DND-41 (cell line): ENCODE measurements at regions not wholly inside any gene's neighbourhood (a gene's known extent, or its start where the extent isn't known, plus 50 kb on each side); places are given as distances from the start of the nearest gene placed in this dataset.
A peak's percentile ranks its signal among the peaks of the same experiment; 100 is the strongest.

Experiments used
- ATAC-seq: fragments of 200-7000 bp; cut with Tn5 transposase; 3 replicates; pipeline ENCODE4 v1.9.1; 2021; ENCODE audit warnings: low read depth; ENCODE audit not compliant: insufficient read depth
- DNase-seq: peaks from one replicate; pipeline ENCODE4 v3.0.0-alpha.2; 2020
- H2AFZ ChIP-seq: 2 replicates; pipeline ENCODE4 v1.6.0; 2012; ENCODE audit warnings: low read depth, low read length
- H3K27ac ChIP-seq: 2 replicates; pipeline ENCODE4 v1.5.1; 2012; ENCODE audit warnings: low read length, inconsistent platforms
- H3K27me3 ChIP-seq: fragments of 200-600 bp; sonication (generic); 2 replicates; pipeline ENCODE4 v1.6.0; 2012; ENCODE audit warnings: low read length, mild to moderate bottlenecking, inconsistent platforms; ENCODE audit not compliant: insufficient read depth, poor library complexity
- H3K36me3 ChIP-seq: 2 replicates; pipeline ENCODE4 v1.5.1; 2012; ENCODE audit warnings: low read length, inconsistent platforms; ENCODE audit not compliant: insufficient read depth
- H3K4me1 ChIP-seq: 2 replicates; pipeline ENCODE4 v1.5.1; 2012; ENCODE audit warnings: mild to moderate bottlenecking, low read length; ENCODE audit not compliant: insufficient read depth
- H3K4me2 ChIP-seq: 2 replicates; pipeline ENCODE4 v1.6.0; 2012; ENCODE audit warnings: mild to moderate bottlenecking, moderate library complexity, low read length, inconsistent platforms; ENCODE audit not compliant: insufficient read depth
- H3K4me3 ChIP-seq, 2 experiments: fragments of 200-600 bp in 1 of 2; shearing (Covaris generic) in 1 of 2; 2 replicates each; pipeline ENCODE4 v1.5.1; 2012 to 2016; ENCODE audit warnings: inconsistent platforms in 2 of 2, low read length in 2 of 2, mild to moderate bottlenecking in 2 of 2, low read depth in 1 of 2, moderate library complexity in 1 of 2
- H3K79me2 ChIP-seq: 2 replicates; pipeline ENCODE4 v1.6.0; 2012; ENCODE audit warnings: low read length, inconsistent platforms; ENCODE audit not compliant: insufficient read depth
- H3K9ac ChIP-seq: 2 replicates; pipeline ENCODE4 v1.6.0; 2012; ENCODE audit warnings: low read depth, mild to moderate bottlenecking, inconsistent platforms, low read length, moderate library complexity
- H3K9me3 ChIP-seq: 2 replicates; pipeline ENCODE4 v1.5.1; 2012; ENCODE audit warnings: low read length, moderate library complexity, mild to moderate bottlenecking, inconsistent platforms; ENCODE audit not compliant: insufficient read depth, severe bottlenecking
- H4K20me1 ChIP-seq: 2 replicates; pipeline ENCODE4 v1.6.0; 2012; ENCODE audit warnings: low read length; ENCODE audit not compliant: insufficient read depth
- CTCF ChIP-seq: IDR thresholded peaks from 2 replicates; pipeline ENCODE4 v1.5.1; 2012; ENCODE audit warnings: borderline replicate concordance, low read length, moderate library complexity, mild to moderate bottlenecking; ENCODE audit not compliant: poor library complexity, severe bottlenecking; ENCODE audit errors: extremely low read depth
- EZH2 ChIP-seq: IDR thresholded peaks from 3 replicates; pipeline ENCODE4 v1.6.1; 2012; ENCODE audit warnings: borderline replicate concordance, low read depth, mild to moderate bottlenecking, moderate library complexity, low read length, inconsistent platforms; ENCODE audit not compliant: severe bottlenecking

- Histone ChIP-seq H3K9me3 (no peaks in the 10 kb centered on the region), H3K4me3 (no peak overlapping the region), H3K36me3 (no peaks in the 10 kb centered on the region), H3K4me2 (no peak overlapping the region), H3K79me2 (no peaks in the 10 kb centered on the region), H3K9ac (no peak overlapping the region), H2AFZ (0 out of 2 replicates have a peak overlapping the region, but pooled peaks have one; percentile 49), H3K27ac (no peak overlapping the region), H4K20me1 (no peaks in the 10 kb centered on the region), H3K4me1 (0 out of 2 replicates have a peak, but pooled peaks cover 5% of the 10 kb centered on the region), H3K27me3 (no peaks in the 10 kb centered on the region)
- DNase-seq (no peak), ATAC-seq (no peak)
- TF ChIP-seq CTCF (no peak), EZH2 (no peak)
Measured at GRCh38 chr21:21858502-21859334, 860.5 kb downstream of the NCAM2 start.

- Histone ChIP-seq H3K4me2 (peak overlapping the region; percentile 8; the same call in 1 of the 2 replicates), H3K9me3 (no peaks in the 10 kb centered on the region), H4K20me1 (no peaks in the 10 kb centered on the region), H3K79me2 (no peaks in the 10 kb centered on the region), H3K9ac (no peak overlapping the region), H3K4me1 (0 out of 2 replicates have a peak, but pooled peaks cover 5% of the 10 kb centered on the region), H3K36me3 (no peaks in the 10 kb centered on the region), H2AFZ (peak overlapping the region; percentile 41; the same call in 1 of the 2 replicates), H3K4me3 (no peak overlapping the region), H3K27me3 (no peaks in the 10 kb centered on the region), H3K27ac (no peak overlapping the region)
- DNase-seq = no peak
- ATAC-seq = peak; percentile 53; the same call in 2 of the 3 replicates
- TF ChIP-seq CTCF (no peak), EZH2 (no peak)
Measured at GRCh38 chr21:21860888-21861287, 862.7 kb downstream of the NCAM2 start.

- no peaks in the 10 kb centered on the region for H3K9me3 ChIP-seq
- no peak for TF ChIP-seq EZH2
- no peak for TF ChIP-seq CTCF
- no peaks in the 10 kb centered on the region for H3K27me3 ChIP-seq
- no peak overlapping the region for H2AFZ ChIP-seq
- H3K27ac ChIP-seq = no peak overlapping the region
- no peak overlapping the region for H3K9ac ChIP-seq
- 0 out of 2 replicates have a peak, but pooled peaks cover 5% of the 10 kb centered on the region for H3K4me1 ChIP-seq
- no peak overlapping the region for H3K4me2 ChIP-seq
- H3K79me2 ChIP-seq = no peaks in the 10 kb centered on the region
- H3K36me3 ChIP-seq = no peaks in the 10 kb centered on the region
- ATAC-seq = no peak
- no peak for DNase-seq
- no peak overlapping the region for H3K4me3 ChIP-seq
- H4K20me1 ChIP-seq = no peaks in the 10 kb centered on the region
Measured at GRCh38 chr21:21864321-21864840, 866.2 kb downstream of the NCAM2 start.
